Stimulated activated CD4-positive, alpha-beta T cell treated with anti-CD3 and anti-CD28 coated beads, Interleukin-1b, Interleukin-23, amount 100 ng/mL, for 4 hours (primary cell): ENCODE measurements at regions not wholly inside any gene's neighbourhood (a gene's known extent, or its start where the extent isn't known, plus 50 kb on each side); places are given as distances from the start of the nearest gene placed in this dataset.

Experiments used
- DNase-seq, 2 donors: peaks; one replicate each; pipeline ENCODE4 v3.0.0-alpha.2; 2020; ENCODE audit warnings: low read depth in 2 of 2

DNA sequence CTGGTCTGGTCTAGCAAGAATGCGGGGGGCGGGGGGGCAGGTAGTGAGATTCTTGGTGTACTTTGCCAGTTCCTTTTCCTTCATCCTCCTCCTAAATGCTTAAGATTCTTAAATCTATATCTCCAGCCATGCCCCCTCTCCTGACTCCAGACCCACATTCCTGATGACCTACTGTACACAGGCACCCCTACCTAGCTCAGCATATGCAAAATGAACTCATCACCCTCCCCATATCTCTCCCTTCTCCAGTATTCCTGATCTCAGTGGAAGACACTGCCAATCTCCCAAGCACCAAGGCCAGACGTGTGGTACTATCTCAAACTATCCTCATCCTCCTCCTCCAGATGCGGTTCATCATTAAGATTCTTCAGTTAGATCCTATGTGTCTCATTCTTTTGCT, 215.8 kb downstream of the SPTSSA start:
- DNase-seq = no peak

DNA sequence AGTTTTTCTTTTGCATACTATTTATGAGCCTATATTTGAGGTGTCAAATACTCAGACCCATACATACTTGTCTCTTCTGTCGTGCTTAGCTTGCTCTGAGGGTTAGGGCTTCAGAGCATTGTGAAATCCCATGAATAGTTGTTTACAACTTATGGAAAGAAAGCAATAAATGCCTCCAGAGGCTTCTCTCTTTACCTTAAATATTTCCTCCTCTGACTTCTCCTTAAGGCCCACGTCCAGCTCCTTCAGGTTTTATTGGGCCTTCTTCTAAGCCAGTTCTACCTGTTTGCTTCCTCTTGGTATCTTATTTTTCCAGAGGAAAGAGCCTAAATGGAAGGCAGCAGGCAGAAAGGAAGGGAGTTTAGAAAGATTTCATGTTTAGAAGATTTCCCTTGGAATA, 218.6 kb downstream of the SPTSSA start:
- DNase-seq = no peak

DNA sequence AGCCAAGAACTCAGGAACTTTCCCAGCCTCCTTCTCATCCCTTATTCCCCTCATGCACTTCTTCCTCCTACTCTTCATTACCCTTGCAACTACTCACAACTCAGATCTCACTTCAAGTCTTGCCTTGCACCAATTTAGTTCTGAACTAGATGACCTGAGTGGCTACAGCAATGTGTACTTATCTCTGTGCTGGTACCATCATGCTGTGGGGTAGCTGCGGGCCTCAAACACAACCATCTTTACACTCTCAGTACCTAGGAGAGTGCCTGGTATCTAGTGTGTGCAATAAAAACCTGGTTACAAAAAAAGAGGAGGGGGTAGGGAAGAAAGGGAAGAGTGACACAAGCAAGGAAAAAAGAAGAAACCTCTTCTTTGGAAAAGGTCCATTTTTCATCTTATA, 219.0 kb downstream of the SPTSSA start:
- DNase-seq = no peak

DNA sequence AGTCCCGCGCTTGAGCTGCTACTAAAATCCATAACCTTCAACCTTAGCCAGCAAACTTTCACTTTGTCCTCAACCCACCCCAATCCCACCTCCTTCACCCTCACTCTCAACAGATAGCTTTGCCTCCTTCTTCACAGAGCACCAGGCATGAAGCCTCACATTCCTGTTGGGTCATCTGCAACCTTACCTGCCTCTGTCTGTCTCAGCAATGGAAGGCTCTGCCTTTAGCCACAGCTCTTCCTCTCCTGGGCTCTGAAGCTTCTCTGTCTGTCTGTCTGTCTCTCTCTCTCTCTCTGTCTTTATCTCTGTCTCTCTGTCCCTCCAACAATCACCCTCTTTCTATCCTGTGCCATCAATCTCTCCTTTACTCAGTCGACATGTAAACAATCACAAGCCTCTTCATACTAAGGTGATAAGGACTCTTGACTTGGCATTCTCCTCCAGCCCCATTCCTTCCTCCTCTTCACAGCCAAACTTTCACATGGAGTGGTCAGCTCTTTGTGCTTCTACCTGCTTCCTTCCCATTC, 220.8 kb downstream of the SPTSSA start:
- DNase-seq = no peak

DNA sequence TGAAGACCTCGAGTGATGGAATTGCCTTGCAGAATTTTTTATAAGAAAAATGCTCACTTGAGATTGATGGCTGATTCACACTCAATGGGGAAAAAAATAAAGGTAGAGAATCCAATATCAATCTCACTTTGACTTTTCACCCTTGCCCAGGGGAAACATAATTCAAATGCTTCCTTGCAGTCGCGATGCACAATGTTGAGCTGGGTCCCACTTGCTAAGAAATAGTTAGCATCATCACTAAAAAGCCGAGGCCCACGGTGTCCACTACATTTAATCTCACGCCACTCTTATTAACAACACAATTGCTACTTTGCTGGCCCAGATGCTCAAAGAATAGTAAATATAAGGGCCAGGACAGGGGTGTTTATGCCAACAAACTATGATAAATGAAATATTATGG, 223.4 kb downstream of the SPTSSA start:
- DNase-seq = no peak

DNA sequence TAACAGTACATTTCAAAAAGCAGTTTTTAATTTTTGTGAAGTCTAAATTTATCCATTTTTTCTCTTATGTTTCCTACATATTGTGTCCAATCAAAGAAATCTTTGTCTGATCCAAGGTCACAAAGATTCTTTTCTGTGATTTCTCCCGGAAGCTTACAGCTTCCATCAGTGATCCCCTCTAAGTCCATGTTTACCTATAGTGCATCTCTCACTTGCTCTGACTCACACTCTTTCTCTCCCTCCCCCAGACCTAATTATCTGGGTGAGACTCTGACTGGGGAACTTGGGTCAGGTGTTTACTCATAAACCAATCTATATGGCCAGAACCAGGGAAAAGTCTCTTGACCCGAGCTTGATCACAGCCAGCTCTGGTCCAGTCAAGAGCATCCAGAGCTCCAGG, 224.4 kb downstream of the SPTSSA start:
- no peak for DNase-seq

DNA sequence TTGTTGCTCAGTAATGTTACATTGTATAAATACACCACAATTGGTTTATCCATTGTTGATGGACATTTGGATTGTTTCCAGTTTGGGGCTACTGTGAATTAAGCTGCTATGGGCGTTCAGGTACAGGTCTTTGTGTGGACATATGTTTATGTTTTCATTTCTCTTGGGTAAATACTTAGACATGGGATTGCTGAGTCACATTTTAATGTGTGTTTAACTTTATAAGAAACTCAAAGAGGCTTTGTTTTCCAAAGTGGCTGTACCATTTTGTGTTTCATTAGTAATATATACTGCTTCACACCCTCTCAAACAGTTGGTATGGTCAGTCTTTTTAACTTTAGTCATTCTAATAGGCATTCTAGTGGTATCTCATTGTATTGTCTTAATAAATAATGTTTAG, 225.0 kb downstream of the SPTSSA start:
- no peak for DNase-seq

DNA sequence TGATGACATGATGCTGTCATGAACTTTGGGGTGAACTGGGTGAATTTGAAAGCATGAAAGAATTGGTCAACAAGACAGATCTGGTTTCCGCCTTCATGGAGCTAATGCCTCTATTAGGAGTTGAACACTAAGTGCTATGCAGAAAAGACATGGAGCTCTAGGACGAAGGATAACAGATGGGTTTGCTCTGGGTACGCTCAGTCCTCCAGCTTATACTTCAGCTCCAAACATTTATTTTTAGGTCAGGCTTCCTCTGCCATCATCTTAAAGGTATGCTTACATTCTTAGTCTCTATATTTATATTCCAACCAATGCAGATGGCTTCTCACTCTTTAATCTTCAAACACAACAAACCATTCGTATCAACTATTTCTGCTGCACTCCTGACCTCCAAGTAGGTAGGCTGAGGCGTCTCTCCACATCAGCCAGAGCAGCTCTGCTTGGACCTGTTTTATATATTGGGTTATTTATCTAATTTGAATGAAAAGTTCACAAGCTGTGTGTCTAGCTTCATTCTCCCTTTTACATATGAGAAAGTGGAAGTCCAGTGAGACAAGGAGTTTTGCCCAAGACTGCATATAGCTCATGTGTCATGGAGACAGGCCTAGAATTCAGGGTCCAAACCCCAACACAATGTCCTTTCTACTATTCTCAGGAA, 226.3 kb downstream of the SPTSSA start:
- no peak for DNase-seq

DNA sequence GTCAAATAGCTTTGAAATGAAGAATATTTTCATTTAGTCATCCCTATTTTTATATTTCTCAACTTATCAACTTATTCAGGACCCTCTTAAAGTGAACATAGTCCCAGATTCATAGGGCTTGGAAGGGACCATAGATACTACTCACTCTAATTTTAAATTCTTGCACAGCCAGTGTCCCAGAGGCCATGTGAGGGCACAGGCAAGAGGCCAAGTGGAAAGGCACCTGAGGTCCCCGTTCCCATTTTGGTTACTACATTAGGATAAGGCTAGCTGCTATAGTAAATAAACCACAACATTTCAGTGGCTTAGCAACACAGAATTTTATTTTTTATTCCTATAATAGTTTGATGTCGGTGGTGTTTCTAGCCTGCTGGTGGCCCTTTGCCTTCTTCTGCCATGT, 227.8 kb downstream of the SPTSSA start:
- no peak for DNase-seq

DNA sequence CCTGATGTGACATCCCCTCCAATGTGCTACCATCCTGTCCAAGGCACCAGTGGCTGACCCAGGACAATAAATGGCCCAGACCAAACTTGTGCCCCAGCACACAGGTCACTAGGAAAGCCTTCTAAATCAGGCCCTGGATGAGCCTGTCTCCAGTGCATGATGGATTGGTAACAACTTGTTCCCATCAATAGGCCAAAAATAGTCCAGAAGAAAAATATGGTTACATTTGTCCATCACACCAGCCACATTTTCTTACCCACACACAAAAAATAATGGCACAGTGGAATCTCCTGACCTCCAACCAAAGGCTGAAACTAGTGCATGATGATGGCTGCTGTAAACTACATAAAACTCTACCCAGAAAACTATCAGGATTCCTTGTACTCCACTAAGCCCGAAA, 228.4 kb downstream of the SPTSSA start:
- no peak for DNase-seq

DNA sequence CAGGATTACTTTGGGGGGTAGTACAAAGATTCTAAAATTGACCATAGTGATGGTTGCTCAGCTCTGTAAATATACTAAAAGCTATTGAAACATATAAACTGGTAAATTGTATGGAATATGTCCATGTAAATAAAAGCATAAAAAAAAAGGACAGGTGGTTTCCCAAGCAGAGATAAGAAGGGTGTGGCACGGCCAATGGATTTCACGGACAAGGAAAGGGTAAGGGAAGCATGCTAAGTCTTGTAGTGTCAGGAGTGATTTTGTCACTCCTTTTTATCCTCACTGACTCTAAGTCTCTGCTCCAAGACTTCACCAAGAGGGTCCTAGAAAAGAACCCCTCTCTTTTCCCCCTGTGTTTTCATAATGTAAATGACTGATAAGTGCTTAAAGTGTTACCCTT, 229.2 kb downstream of the SPTSSA start:
- no peak for DNase-seq

DNA sequence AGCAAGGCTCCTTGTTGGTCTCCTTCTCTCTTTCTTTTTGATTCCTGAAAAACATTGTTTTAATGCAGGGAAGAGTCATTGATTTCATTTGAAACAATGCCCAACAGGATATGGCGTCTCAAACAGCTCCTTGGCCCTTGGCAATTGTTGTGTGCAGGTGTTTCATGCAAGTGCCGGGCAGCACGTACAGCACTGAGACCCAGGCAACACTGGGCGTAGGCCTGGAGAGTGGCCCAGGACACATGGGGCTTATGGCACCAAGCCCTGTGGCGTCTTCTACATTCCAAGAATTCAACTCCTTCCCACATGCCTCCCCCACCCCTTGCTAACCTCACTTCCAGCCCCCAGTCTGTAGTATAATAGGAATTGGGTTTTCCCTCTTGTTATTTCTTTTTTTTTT, 230.4 kb downstream of the SPTSSA start:
- DNase-seq = no peak

DNA sequence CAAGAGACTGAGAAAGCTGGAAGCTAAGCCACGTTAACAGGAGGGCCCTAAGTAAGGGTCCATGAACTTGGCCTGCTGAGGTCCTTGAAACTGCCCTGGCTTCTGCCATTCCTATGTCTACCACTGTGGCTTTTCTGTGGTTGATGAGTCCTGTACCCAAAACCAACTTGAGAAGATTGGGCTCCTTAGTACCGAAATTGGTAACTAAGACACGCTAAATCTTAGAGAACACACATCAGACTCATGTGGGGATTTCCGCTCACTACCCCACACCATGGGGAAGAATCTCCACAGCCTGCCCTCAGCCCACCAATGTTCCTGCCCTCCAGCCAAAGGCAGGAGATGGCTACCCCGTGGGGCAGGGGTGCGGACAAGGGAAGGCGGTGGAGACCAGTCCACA, 232.9 kb downstream of the SPTSSA start:
- no peak for DNase-seq

DNA sequence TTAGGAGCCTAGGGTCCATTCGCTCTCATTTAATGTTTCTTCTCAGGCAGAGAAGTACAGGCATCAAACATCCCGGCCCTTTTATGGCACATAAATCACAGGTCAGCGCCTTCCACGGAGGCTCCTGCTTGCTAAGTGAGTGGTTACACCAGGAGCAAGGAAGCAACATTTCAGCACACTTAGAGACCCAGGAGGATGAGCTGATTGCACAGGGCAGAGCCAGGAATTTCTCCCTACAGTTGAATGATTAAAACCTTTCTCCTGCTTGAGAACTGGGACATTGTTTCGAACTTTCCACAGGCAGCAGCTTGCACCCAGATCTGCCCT, 233.4 kb downstream of the SPTSSA start:
- no peak for DNase-seq

DNA sequence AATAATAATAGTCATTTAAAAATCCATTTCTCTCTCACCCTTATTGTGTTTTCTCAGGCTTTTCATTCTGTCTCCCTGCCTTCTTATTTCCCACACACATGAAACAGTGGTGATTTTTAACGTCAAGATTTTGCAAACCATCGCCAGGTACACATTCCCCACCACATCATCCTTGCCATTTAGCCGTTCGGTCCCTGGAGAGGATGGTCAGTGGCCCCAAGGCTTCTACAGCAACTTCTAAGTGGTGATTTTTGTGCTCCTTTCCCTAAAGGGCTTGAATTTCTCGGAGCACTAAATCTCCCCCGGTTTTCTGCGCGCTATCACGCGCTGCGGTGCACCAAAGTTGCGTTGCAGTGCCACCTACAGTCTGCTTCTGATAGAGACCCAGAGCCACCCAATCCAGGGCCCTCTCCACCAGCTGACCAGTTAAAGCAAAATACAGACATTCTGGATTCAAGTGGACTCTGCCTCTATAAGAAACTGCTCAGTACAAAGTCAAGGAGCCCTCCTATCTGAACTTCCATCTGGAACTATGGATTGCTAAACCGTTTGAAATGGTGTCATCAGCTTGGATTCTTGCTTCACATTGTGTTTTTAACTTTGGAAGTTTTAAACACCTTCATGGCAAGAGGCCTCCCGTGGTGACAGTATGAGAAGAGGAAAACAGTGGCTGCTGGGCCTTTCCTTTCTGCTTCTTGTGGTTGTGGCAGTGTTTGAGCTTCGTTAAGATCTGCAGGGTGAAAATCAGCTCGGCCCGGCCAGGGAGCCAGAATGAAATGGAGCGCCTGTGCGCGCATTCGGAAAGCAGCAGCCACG, 234.0 kb downstream of the SPTSSA start:
- DNase-seq = peak; percentile 26 to 36

DNA sequence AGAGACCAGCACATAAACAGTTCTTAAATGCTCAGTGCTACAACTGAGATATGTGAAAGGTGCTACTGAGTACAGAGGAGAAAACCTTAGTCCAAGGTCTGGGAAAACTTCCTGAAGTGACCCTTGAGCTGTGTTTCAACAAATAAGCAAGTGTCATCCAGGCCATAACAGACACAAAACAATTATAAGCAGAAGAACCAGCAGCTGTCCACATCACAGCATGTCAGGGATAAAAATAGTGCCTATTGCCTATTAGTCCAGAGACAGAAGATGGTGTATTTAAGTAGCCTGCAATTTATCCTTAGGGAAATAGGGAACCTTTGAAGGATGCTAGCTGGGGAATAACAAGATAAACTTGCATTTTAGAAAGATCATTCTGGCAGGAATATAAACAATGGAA, 237.8 kb downstream of the SPTSSA start:
- DNase-seq = no peak

DNA sequence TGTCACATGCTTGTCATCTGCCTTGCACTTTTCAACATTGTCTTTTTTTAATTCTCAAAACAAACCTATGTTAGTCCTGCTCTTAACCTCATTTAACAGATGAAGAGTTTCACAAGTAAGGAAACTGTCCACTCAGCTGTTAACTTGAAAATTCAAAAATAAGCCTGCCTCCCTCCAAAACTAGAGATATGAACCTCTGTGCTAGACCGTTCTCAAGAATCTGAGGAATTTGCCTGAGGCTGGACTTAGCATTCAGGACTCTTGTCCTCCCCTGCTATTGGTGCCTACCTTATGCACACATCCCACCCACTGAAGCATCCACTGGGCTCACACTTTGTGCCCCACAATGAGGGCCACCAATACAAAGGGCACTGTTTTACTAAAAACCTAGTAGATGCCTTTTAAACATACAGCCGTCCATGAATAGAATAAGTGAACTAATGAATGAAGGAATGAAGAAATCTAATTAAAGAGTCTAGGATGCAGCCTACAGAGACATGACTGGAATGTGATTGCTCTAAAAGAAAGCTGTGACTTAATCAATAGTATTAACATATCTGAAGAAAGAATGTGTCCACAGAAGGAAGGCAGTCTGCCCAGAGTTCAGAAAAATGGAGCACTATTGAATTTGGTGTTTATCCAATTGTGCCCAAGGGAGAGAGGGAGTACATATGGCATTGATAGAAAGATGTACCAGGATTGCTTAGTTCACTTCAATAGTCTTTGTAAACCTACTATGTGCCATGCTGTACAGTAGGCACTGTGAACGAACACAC, 238.5 kb downstream of the SPTSSA start:
- no peak for DNase-seq

DNA sequence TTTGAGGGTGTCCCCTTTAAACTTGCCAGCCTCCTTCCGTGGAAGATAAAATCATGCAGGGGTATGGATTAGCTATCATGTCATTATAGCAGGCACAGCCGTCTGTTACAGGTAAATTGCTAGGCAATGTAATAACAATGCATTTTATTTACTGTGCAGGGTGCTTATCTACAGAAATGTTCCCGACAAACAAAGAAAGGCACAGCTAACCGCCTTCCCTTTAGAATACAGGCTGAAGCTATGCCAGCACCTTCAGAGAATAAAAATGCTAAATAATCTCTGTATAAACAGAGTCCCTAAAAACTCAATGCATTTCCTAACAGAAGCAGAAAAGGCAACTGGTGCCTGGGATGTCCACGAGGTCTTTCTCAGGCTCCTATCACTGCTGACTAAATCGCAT, 239.2 kb downstream of the SPTSSA start:
- DNase-seq = no peak

DNA sequence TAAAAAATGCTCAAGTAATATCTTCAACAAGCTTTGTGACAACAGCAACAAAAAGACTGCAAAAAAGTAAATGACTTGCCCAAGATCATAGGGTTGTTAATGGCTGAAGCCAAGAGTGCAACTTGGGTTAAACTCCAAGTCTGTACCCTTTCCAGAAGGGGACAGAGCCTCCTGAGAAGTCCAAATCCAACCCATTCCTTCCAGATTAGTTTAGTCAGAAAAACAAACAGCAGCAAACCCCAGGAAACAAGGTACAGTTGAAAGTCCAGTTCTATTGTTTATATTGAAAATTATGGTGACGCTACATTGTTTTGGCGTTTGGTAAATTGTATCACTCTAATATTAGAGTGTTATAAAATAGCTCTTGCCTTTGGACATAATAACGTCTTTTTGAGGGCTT, 239.9 kb downstream of the SPTSSA start:
- DNase-seq = no peak

DNA sequence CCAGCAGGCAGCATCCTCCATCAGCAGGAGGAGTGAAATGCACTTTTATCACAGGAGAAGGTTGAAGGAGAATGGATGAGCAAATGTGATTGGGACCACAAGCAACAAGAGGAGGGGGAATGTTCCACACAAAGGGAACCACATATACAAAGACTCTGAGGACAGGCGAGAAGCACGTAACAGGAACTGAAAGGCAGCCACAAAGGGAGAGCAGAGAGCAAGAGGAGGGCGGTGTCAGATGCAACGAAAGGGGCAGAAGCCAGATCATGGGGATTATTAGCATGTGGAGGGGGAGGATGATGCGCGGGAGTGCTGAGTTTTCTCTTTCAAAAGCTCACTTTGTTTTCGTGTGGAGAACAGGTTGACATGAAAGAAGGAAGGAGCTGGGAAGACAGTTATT, 241.1 kb downstream of the SPTSSA start:
- no peak for DNase-seq

DNA sequence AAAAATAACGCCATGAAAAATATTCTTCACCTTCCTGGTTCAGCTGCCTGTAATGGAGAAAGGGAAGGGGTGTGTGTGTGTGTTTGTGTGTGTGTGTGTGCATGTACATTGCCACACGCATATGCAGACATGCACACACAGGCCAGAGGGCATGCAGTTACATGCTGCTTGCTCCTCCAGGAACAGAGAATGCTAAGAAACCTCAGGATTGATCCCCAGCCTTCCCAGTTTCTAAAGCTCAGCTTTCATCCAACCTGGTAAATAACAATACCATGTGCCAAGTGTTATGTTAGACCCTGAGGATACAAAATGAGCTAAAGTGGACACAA, 241.7 kb downstream of the SPTSSA start:
- DNase-seq = no peak

DNA sequence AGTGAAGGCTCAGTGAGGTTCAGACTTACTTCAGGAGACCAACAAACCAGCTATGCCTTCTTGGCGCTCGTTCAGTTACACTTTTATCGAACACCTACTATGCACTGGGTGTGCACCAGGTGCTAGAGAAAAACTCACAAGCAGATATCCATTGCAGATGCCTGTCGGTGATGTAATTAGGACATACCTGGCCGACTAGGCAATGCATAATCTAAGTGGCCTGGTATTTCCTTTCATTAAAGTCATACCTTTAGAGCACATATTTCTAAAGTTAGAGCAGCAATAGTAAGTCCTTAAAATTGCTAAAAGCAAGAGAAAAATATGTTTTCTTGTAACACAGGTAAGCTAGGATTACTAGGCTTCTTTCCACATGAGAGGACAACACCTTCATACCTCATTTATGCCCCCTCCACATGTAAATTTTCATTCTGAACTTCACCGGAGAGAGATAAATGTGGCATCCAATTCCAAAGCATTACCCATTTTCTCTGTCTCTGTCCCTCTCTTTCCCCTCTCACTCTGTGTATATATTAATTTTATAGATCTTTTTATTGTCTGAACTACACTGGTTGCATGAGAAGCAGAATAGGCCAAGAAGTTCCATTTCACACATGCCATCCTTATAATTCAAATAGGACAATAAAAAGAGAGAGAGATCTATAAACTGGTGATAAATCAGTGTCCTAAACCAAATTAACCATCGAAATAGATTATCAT, 242.2 kb downstream of the SPTSSA start:
- DNase-seq = no peak
